NT2/D1 (cell line): ENCODE measurements at regions not wholly inside any gene's neighbourhood (a gene's known extent, or its start where the extent isn't known, plus 50 kb on each side); places are given as distances from the start of the nearest gene placed in this dataset.
"Not testable (repeated sequence)": the region's sequence is repeated elsewhere in the genome, so short reads cannot be mapped to it uniquely, and the experiment has no call there.

Source experiments
- SUZ12 ChIP-seq: IDR thresholded peaks from 2 replicates; pipeline ENCODE4 v1.6.1; 2011; ENCODE audit not compliant: insufficient read length, insufficient read depth; ENCODE audit errors: extremely low read depth
- ZNF274 ChIP-seq: IDR thresholded peaks from 2 replicates; pipeline ENCODE4 v1.6.1; 2011; ENCODE audit warnings: mild to moderate bottlenecking, low read depth, low read length

DNA sequence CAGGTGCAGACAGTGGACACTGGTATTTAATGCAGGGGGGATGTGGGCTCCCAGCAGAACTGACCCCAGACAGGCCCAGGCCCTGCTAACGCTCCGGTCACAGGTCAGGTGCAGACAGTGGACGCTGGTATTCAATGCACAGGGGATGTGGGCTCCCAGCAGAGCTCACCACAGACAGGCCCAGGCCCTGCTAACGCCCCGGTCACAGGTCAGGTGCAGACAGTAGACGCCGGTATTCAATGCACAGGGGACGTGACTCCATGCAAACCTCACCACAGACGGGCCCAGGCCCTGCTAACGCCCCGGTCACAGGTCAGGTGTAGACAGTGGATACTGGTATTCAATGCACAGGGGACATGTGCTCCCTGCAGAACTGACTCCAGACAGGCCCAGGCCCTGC, 98.0 kb downstream of the SHOX start:
- TF ChIP-seq ZNF274, SUZ12: not testable (repeated sequence)
